Activated CD4-positive, alpha-beta T cell treated with anti-CD3 and anti-CD28 coated beads for 36 hours (primary cell): ENCODE measurements at regions not wholly inside any gene's neighbourhood (a gene's known extent, or its start where the extent isn't known, plus 50 kb on each side); places are given as distances from the start of the nearest gene placed in this dataset.
"Not testable (repeated sequence)": the region's sequence is repeated elsewhere in the genome, so short reads cannot be mapped to it uniquely, and the experiment has no call there.

ENCODE experiments used
- ATAC-seq: fragments of 200-7000 bp; cut with Tn5 transposase; one replicate; pipeline ENCODE4 v1.10.0; 2021; ENCODE audit warnings: mild to moderate bottlenecking, moderate library complexity
- CTCF ChIA-PET: fragments of 350-600 bp; sonication (Branson Sonifier 250); formaldehyde crosslinking; loops from one replicate; lab custom pipeline; 2021; ENCODE audit warnings: antibody characterized with exemption; lab: Charles Lee
- POLR2A ChIA-PET: fragments of 350-600 bp; sonication (Branson Sonifier 250); formaldehyde crosslinking; loops from one replicate; lab custom pipeline; 2021; ENCODE audit warnings: antibody characterized with exemption, inconsistent platforms; lab: Charles Lee
- DNase-seq: peaks from one replicate; pipeline ENCODE4 v3.0.0-alpha.2; 2020
- H3K27ac Mint-ChIP-seq: one replicate; pipeline ENCODE4 v1.8.0; 2021; ENCODE audit warnings: mixed read lengths
- H3K27me3 Mint-ChIP-seq: one replicate; pipeline ENCODE4 v1.8.0; 2021; ENCODE audit warnings: mixed read lengths
- H3K36me3 Mint-ChIP-seq: one replicate; pipeline ENCODE4 v1.8.0; 2021; ENCODE audit warnings: low read depth, mixed read lengths
- H3K4me1 Mint-ChIP-seq: one replicate; pipeline ENCODE4 v1.8.0; 2021; ENCODE audit warnings: mixed read lengths
- H3K4me3 Mint-ChIP-seq: one replicate; pipeline ENCODE4 v1.8.0; 2021; ENCODE audit warnings: mild to moderate bottlenecking, moderate library complexity, mixed read lengths
- H3K9me3 Mint-ChIP-seq: one replicate; pipeline ENCODE4 v1.8.0; 2021; ENCODE audit warnings: low read depth, mixed read lengths
- intact Hi-C, 2 experiments: fragments of 100-400 bp; cut with DNase I in 1 of 2; cut with micrococcal nuclease in 1 of 2; formaldehyde crosslinking; loops; one replicate each; pipeline versions ENCODE4 v1.14.2 to v1.15.1; 2022 to 2024; cut with DNase I, micrococcal nuclease

DNA sequence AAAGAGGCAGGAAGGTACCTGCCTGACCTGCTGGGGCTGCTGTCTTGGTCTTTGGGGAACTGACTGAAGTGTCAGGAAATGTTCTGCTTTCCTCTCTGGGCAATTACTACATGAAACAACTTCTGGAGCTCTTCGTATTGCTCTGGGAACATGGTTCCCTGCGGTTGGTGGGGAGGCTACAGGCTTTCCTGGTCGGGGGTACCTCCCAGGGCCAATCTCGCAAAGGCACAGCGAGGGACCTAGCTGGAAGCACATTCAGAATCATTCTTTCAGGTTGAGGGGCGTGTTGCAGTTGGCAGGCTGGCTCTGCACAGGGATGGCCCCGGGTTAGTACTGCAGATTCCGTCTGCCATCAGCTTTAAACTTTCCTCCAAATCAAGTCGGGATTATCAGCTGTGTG lies 88.9 kb upstream of the RANBP3L start:
- ChIA-PET CTCF (no interaction called here), POLR2A (no interaction called here)
- ATAC-seq (no peak), DNase-seq (no peak)
- Mint-ChIP-seq H3K36me3 (no peaks in the 10 kb centered on the region), H3K4me1 (no peaks in the 10 kb centered on the region), H3K9me3 (no peaks in the 10 kb centered on the region), H3K27me3 (peaks cover 8% of the 10 kb centered on the region), H3K27ac (no peak overlapping the region), H3K4me3 (no peak overlapping the region)
- intact Hi-C loops = no loop called here

DNA sequence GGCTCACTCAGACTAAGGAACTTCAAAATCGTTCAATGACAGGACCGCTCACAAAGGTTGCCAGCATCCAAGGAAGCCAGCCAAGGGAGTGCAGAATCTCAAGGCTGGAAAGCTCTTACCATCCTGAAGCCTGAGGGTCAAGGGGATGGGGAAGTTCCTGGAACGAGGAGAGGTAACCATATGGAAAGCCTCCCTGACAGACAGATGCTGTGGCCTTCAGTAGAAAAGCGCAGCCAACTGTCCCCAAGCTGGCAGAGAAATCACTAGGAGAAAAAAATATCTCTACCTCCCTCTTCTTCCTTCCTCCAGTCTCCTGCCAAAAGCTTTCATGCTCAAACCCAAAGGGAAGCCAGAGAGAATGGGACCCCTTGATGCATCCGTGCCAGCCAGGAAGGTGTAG lies 90.5 kb upstream of the RANBP3L start:
- Mint-ChIP-seq H3K4me1 (no peaks in the 10 kb centered on the region), H3K4me3 (no peak overlapping the region), H3K27ac (no peak overlapping the region), H3K9me3 (no peaks in the 10 kb centered on the region), H3K27me3 (peaks cover 8% of the 10 kb centered on the region), H3K36me3 (no peaks in the 10 kb centered on the region)
- POLR2A ChIA-PET = interaction anchor here (0.5 kb wide), 1 partner anchor 172 kb away, joined by 10 read pairs; no protein-coding TSS in a partner anchor
- CTCF ChIA-PET = interaction anchor here (0.6 to 0.8 kb wide), 2 partner anchors 11 to 1389 kb away, joined by 3 to 4 read pairs; no protein-coding TSS in a partner anchor
- DNase-seq = no peak
- ATAC-seq = no peak
- intact Hi-C loops = no loop called here

DNA sequence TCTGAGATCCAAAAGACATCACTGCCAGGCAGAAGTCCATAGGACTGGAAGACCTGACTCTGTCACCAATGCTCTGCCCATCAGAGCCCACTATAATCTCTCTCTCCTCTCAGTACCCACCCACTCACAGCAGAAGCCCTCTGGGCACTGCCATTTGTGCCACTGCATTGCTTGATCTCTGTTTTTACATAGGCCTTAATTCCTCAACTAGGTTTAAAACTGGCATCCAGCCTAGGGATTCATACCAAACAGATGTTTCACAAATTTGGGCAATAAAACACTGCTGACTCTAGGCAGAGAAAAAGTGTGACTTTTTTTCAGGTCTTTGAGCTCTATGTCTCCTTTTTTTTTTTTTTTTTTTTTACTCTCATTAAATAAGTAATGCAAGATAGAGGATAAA lies 91.1 kb upstream of the RANBP3L start:
- ATAC-seq (no peak), DNase-seq (no peak)
- peaks cover 8% of the 10 kb centered on the region for H3K27me3 Mint-ChIP-seq
- POLR2A ChIA-PET = no interaction called here
- no peaks in the 10 kb centered on the region for H3K4me1 Mint-ChIP-seq
- no peak overlapping the region for H3K4me3 Mint-ChIP-seq
- no peak overlapping the region for H3K27ac Mint-ChIP-seq
- intact Hi-C loops = no loop called here
- no peaks in the 10 kb centered on the region for H3K9me3 Mint-ChIP-seq
- no peaks in the 10 kb centered on the region for H3K36me3 Mint-ChIP-seq
- CTCF ChIA-PET = interaction anchor here (0.6 kb wide), 1 partner anchor 116 kb away, joined by 3 read pairs; no protein-coding TSS in a partner anchor

DNA sequence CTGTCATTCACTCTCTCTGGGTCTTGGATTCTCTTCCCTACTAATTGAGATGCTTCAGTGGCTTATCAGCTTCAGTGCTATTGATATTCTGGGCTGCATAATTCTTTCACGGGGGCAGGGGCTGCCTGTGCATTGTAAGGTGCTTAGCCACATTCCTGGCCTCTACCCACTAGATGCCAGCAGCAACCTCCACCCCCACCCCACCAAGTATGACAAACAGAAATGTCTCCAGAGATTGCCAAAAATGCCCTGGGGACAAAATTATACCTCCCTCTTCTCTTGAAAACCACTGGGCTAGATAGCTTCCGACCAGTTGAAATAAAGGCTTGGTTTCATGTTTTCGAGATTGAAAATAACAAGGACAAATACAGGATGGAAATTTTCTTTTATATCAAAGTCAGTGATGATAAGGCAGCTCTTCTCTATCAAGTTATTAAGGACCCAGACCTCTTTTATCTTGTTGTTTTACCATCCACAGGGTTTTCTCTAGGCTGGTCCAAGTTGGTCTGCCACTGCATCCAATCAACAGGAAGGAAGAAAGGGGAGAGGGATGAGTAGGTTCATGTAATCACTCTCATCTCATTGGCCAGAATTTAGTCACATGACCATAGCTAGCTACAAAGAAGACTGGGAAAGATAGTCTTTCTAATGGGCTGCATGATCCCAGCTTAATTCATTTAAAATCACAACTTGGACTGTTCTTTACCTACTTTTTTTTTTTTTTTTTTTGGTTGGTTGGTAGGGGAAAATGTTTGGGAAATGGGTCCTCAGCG lies 92.1 kb upstream of the RANBP3L start:
- ChIA-PET POLR2A (no interaction called here), CTCF (no interaction called here)
- Mint-ChIP-seq H3K4me3 (no peak overlapping the region), H3K9me3 (no peaks in the 10 kb centered on the region), H3K4me1 (no peaks in the 10 kb centered on the region), H3K27me3 (peaks cover 8% of the 10 kb centered on the region), H3K27ac (no peak overlapping the region), H3K36me3 (no peaks in the 10 kb centered on the region)
- ATAC-seq = no peak
- no peak for DNase-seq
- intact Hi-C loops = no loop called here

DNA sequence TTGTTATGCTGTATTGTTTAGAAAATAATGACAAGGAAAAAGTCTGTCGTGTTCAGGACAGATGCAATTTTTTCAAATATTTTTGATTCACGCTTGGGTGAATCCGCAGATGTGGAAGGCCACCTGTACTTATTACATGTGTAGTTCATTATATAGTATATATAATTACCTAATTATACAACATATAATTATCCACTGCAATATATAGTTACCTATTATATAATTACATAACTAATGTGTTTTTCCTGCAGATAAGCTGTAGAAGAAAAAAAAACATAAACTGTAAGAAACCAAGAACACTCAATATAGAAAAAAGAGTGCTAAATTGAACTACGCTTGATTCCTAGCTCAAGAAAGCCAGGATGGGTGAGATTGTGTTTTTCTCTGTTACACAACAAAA lies 93.6 kb upstream of the RANBP3L start:
- no peak for ATAC-seq
- POLR2A ChIA-PET = no interaction called here

DNA sequence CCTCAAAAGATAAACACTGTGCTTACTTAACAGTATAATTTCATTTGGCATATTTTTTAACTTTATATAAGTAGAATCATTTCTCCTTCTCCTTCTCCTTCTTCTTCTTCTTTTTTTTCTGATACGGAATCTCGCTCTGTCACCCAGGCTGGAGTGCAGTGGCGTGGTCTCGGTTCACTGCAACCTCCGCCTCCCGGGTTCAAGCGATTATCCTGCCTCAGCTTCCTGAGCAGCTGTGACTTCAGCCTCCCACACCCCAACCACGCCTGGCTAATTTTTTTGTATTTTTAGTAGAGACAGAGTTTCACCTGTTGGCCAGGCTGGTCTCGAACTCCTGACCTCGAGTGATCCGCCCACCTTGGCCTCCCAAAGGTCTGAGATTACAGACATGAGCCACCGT lies 94.2 kb upstream of the RANBP3L start:
- H3K4me3 Mint-ChIP-seq, DNase-seq, POLR2A ChIA-PET, H3K4me1 Mint-ChIP-seq, H3K27me3 Mint-ChIP-seq, H3K27ac Mint-ChIP-seq, ATAC-seq, H3K36me3 Mint-ChIP-seq, H3K9me3 Mint-ChIP-seq: not testable (repeated sequence)
- CTCF ChIA-PET = interaction anchor here (0.8 kb wide), 1 partner anchor 19 kb away, joined by 3 read pairs; no protein-coding TSS in a partner anchor
- intact Hi-C loops = loop anchor here in 1 of 2 experiments (5.0 kb wide), 1 partner anchor 129 kb away; no protein-coding TSS in a partner anchor

More for the DNA sequence above, 93.6 kb upstream of the RANBP3L start:
- CTCF ChIA-PET = no interaction called here
- Mint-ChIP-seq H3K4me1 (no peaks in the 10 kb centered on the region), H3K27me3 (peaks cover 7% of the 10 kb centered on the region), H3K9me3 (no peaks in the 10 kb centered on the region), H3K36me3 (no peaks in the 10 kb centered on the region), H3K27ac (no peak overlapping the region), H3K4me3 (no peak overlapping the region)
- intact Hi-C loops = loop anchor here in 1 of 2 experiments (5.0 kb wide), 1 partner anchor 128 kb away; no protein-coding TSS in a partner anchor
- no peak for DNase-seq

DNA sequence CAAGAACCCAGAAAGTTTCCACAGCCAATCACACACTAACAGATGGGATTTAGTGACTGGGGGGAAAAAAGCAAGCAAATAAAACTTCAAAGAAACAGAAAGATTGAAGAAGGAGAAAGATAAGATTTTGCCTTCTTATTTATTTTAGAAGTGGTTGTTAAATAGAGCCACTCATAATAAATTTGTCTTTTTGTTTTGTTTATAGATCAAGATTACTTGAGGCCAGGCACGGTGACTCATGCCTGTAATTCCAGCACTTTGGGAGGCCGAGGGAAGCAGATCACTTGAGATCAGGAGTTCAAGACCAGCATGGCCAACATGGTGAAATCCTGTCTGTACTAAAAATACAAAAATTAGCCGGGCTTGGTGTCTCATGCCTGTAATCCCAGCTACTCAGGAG lies 94.9 kb upstream of the RANBP3L start:
- no peak for ATAC-seq
- Mint-ChIP-seq H3K4me3 (no peak overlapping the region), H3K4me1 (no peaks in the 10 kb centered on the region), H3K36me3 (no peaks in the 10 kb centered on the region), H3K9me3 (no peaks in the 10 kb centered on the region), H3K27me3 (no peaks in the 10 kb centered on the region), H3K27ac (no peak overlapping the region)
- ChIA-PET POLR2A (no interaction called here), CTCF (interaction anchor here (0.6 kb wide), 1 partner anchor 79 kb away, joined by 3 read pairs; no protein-coding TSS in a partner anchor)
- no peak for DNase-seq
- intact Hi-C loops = loop anchor here in 1 of 2 experiments (5.0 kb wide), 1 partner anchor 129 kb away; no protein-coding TSS in a partner anchor

DNA sequence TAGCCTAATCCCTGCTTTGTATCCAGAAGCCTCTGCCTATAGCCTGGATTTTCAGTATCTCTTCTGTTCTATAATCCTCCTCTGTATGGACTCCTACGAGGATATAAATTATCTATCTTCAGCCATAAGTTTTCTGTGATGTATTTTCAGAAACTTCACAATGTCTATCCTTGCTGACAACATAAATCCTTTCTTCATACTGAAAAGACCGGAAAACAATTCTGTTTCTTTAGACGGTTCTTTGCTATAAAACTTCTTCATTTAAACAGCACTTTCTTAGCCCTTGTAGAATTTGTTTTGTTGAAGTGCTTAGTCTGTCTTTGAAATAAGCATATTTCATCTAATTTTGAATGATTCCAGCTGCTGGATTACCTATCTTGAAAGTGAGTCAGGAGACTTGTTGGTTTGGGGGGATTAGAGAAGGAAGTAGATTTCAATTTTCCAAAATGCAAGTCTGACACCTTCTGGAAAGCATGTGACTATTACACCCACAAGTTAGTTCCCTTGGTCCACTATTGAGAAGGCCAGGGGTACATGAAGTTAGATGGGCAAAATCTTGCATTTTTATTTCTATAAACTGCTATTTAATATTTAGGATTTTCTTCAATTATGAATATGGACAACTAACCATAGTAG lies 96.3 kb upstream of the RANBP3L start:
- Mint-ChIP-seq H3K27ac (no peak overlapping the region), H3K4me3 (no peak overlapping the region), H3K27me3 (no peaks in the 10 kb centered on the region), H3K9me3 (no peaks in the 10 kb centered on the region), H3K36me3 (no peaks in the 10 kb centered on the region), H3K4me1 (no peaks in the 10 kb centered on the region)
- DNase-seq (no peak), ATAC-seq (no peak)
- intact Hi-C loops = loop anchor here in 1 of 2 experiments (5.0 kb wide), 1 partner anchor 131 kb away; no protein-coding TSS in a partner anchor
- ChIA-PET CTCF (no interaction called here), POLR2A (no interaction called here)

DNA sequence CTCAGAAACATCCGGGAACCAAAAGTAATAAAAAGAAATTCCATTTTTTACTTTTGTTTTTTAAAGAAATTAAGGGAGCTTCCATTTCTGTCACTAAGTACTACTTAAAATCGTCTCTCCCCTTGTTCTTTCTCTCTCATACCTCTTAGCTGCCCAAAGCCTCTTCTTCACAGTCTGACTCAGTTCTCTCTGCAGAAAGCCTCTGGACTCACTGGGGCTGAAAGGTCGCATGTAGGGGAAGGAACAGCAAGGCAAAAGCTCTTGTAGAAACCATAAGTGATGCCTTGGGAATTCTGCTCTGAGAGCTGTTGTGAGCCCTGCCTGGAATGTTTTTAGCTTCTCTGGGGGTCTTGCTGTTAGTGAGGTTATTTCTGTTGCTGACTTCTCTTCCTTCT lies 100.8 kb upstream of the RANBP3L start:
- no peaks in the 10 kb centered on the region for H3K9me3 Mint-ChIP-seq
- no peak overlapping the region for H3K4me3 Mint-ChIP-seq
- intact Hi-C loops = no loop called here
- CTCF ChIA-PET = interaction anchor here (1.1 to 1.2 kb wide), 2 partner anchors 10 to 105 kb away, joined by 3 read pairs; no protein-coding TSS in a partner anchor
- peaks cover 4% of the 10 kb centered on the region for H3K27me3 Mint-ChIP-seq
- H3K36me3 Mint-ChIP-seq = no peaks in the 10 kb centered on the region
- ATAC-seq = no peak
- no peak overlapping the region for H3K27ac Mint-ChIP-seq
- no peak for DNase-seq
- no peaks in the 10 kb centered on the region for H3K4me1 Mint-ChIP-seq
- POLR2A ChIA-PET = no interaction called here

DNA sequence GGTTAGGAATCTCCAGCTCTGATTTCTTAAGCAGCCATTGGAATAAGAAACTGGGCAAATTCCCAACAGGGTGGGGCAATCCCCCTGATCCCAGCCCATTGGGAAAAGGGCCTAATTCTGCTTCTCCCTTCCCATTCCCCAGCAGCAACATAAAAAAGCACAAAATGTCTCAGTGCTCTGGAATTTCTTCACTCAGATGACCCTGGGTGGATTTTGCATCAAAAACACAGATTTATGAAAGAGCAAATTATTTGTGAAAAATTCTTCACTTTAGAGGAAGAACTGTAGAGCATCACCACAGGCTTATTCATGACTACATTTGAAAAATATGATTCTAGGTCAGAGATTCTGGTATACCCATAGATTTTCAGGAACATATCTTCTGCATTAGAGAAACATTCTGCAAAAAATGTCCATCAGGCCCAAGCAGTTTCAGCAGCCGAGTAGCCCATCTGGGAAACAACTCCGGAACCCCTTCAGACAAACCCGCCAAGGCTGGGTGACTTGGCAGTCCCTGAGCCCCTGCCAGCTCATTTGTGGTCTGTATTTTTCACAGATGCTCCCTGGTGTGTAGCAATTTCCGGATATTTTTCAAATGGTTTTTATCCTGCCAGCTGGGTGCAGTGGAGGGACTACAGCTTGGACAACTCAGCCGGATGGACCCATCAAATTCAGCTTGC lies 102.1 kb upstream of the RANBP3L start:
- Mint-ChIP-seq H3K36me3 (no peaks in the 10 kb centered on the region), H3K27me3 (peaks cover 4% of the 10 kb centered on the region), H3K27ac (no peak overlapping the region), H3K9me3 (no peaks in the 10 kb centered on the region), H3K4me1 (no peaks in the 10 kb centered on the region), H3K4me3 (no peak overlapping the region)
- CTCF ChIA-PET = no interaction called here
- DNase-seq (no peak), ATAC-seq (no peak)
- POLR2A ChIA-PET = no interaction called here
- intact Hi-C loops = no loop called here

DNA sequence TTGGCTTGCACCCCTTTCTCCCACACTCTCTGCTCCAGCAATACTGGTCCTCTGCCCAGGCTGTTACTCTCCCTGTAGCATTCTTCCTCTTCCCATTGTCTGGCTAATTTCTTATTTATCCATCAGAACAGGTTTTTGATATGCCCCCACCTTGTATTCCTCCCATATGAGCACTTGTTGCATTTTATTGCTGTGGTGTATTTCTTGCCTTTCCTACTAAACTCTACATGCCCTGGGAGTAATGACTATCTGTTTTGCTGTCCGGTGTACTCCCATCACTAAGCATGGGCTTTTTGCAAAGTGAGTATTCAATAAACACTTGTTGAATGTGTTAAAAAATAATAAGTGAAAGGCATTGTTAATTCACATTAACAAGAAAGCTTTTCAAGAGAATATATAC lies 104.3 kb upstream of the RANBP3L start:
- Mint-ChIP-seq H3K4me1 (no peaks in the 10 kb centered on the region), H3K36me3 (no peaks in the 10 kb centered on the region), H3K27me3 (peaks cover 6% of the 10 kb centered on the region), H3K4me3 (no peak overlapping the region), H3K9me3 (no peaks in the 10 kb centered on the region), H3K27ac (no peak overlapping the region)
- DNase-seq = no peak
- intact Hi-C loops = no loop called here
- no peak for ATAC-seq
- ChIA-PET CTCF (no interaction called here), POLR2A (no interaction called here)
